SU-DHL-6 (cell line): ENCODE measurements at regions not wholly inside any gene's neighbourhood (a gene's known extent, or its start where the extent isn't known, plus 50 kb on each side); places are given as distances from the start of the nearest gene placed in this dataset.
A peak's percentile ranks its signal among the peaks of the same experiment; 100 is the strongest.

ENCODE experiments used
- H2AFZ ChIP-seq: fragments of 200-600 bp; sonication (generic); 2 replicates; pipeline ENCODE4 v1.6.1; 2014; ENCODE audit warnings: low read depth, mild to moderate bottlenecking, moderate library complexity, mixed read lengths, antibody characterized with exemption, low read length; ENCODE audit not compliant: severe bottlenecking
- H3F3A ChIP-seq: fragments of 200-600 bp; shearing (Covaris generic); 2 replicates; pipeline ENCODE4 v1.6.0; 2016; ENCODE audit warnings: antibody characterized with exemption, mild to moderate bottlenecking; ENCODE audit not compliant: insufficient read depth
- H3K27ac ChIP-seq: fragments of 200-600 bp; sonication (generic); 2 replicates; pipeline ENCODE4 v1.5.1; 2016; ENCODE audit warnings: low read depth, mild to moderate bottlenecking, low read length, moderate library complexity, mixed read lengths
- H3K27me3 ChIP-seq: fragments of 200-600 bp; sonication (generic), shearing (Covaris generic); 2 replicates; pipeline ENCODE4 v1.6.0; 2014; ENCODE audit warnings: mild to moderate bottlenecking, low read length
- H3K36me3 ChIP-seq: fragments of 200-600 bp; sonication (generic); 2 replicates; pipeline ENCODE4 v1.6.1; 2014; ENCODE audit warnings: mild to moderate bottlenecking, low read length, mixed read lengths
- H3K4me2 ChIP-seq: fragments of 300-600, 200-600 bp; shearing (Covaris generic), sonication (generic); 2 replicates; pipeline ENCODE4 v1.6.0; 2014; ENCODE audit warnings: low read length, low read depth, mild to moderate bottlenecking; ENCODE audit not compliant: poor library complexity, severe bottlenecking
- H3K4me3 ChIP-seq: fragments of 200-600 bp; sonication (generic); 2 replicates; pipeline ENCODE4 v1.5.1; 2014; ENCODE audit warnings: antibody characterized with exemption, low read length, mild to moderate bottlenecking, mixed read lengths; ENCODE audit not compliant: insufficient read depth, poor library complexity, severe bottlenecking
- H3K79me2 ChIP-seq: fragments of 200-600 bp; sonication (generic); 2 replicates; pipeline ENCODE4 v1.6.1; 2014; ENCODE audit warnings: mild to moderate bottlenecking, low read length, moderate library complexity; ENCODE audit not compliant: insufficient read depth
- H3K9ac ChIP-seq: fragments of 200-600 bp; sonication (generic); 2 replicates; pipeline ENCODE4 v1.7.0; 2014; ENCODE audit warnings: mild to moderate bottlenecking, low read length
- H3K9me2 ChIP-seq: fragments of 200-600 bp; sonication (generic); replicated peaks from 2 replicates; pipeline ENCODE4 v1.6.1; 2014; ENCODE audit warnings: low read length; ENCODE audit not compliant: insufficient read depth
- H3K9me3 ChIP-seq: fragments of 200-600 bp; sonication (generic); 2 replicates; pipeline ENCODE4 v1.6.1; 2014; ENCODE audit warnings: low read length, mixed read lengths; ENCODE audit not compliant: insufficient read depth
- H4K20me1 ChIP-seq: fragments of 200-600 bp; sonication (generic); 2 replicates; pipeline ENCODE4 v1.6.1; 2014; ENCODE audit warnings: low read depth, mild to moderate bottlenecking, antibody characterized with exemption, low read length, moderate library complexity, mixed read lengths
- CTCF ChIP-seq: fragments of 200-600 bp; sonication (generic); IDR thresholded peaks from one replicate; pipeline ENCODE4 v1.5.1; 2017; ENCODE audit warnings: antibody characterized with exemption, mild to moderate bottlenecking, low read length, moderate library complexity; ENCODE audit not compliant: insufficient read depth, poor library complexity, severe bottlenecking
- EZH2phosphoT487 ChIP-seq: fragments of 200-600 bp; sonication (generic), shearing (Covaris generic); conservative IDR thresholded peaks from 2 replicates; pipeline ENCODE4 v1.6.1; 2018; ENCODE audit warnings: mild to moderate bottlenecking, antibody characterized with exemption, low read length, moderate library complexity, mixed read lengths

DNA sequence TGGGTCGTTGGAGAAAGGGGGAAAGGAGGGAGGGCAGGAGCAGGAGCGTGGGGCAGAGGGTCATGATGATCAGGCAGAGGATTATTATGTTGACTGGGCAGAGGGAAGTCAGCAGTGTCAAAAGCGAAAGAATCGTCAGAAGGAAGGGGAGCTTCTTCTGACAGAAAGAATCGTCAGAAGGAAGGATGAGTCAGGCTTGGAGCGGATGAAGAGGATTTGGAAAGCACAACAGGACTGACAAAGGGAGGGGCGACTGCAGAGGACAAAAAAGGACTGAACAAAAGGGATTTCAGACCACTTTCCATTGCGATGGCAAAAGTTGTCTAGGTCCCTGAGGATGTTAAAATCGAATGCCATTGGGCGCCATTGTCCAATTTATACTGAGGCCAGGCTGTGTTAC lies 1053.5 kb downstream of the SI start:
- no peaks in the 10 kb centered on the region for H3K27me3 ChIP-seq
- H3K27ac ChIP-seq = no peak overlapping the region
- no peak overlapping the region for H3K4me3 ChIP-seq
- TF ChIP-seq CTCF (no peak), EZH2phosphoT487 (no peak)
- H3F3A ChIP-seq = no peaks in the 10 kb centered on the region
- no peak overlapping the region for H3K4me2 ChIP-seq
- H3K79me2 ChIP-seq = no peaks in the 10 kb centered on the region
- no peaks in the 10 kb centered on the region for H3K9me2 ChIP-seq
- no peaks in the 10 kb centered on the region for H4K20me1 ChIP-seq
- H3K9me3 ChIP-seq = no peaks in the 10 kb centered on the region
- H3K9ac ChIP-seq = no peak overlapping the region
- no peak overlapping the region for H2AFZ ChIP-seq
- no peaks in the 10 kb centered on the region; the same call in 1 of the 2 replicates for H3K36me3 ChIP-seq

DNA sequence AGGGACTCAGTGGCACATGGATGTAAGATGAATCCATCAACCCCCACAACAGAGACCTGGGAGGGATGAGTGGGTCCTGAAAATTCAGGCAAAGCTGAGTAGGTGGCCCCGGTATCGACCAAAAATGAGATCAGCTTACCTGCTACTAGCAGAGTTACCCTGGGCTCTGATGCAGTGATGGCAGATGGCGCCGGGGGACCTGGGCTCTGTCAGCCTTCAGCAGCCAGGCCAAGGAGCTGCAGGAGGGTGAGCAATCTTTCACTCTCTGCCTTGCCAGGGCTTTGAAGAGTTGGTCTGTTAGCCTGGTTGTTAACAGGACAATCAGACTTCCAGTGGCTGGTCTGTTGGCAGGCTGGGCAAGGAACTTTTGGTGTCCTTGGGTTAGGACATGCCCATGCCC lies 1054.8 kb downstream of the SI start:
- Histone ChIP-seq H3K79me2 (no peaks in the 10 kb centered on the region), H2AFZ (no peak overlapping the region), H3K4me3 (no peak overlapping the region), H3K27ac (no peak overlapping the region), H3K27me3 (no peaks in the 10 kb centered on the region), H3K9me3 (no peaks in the 10 kb centered on the region), H3F3A (no peaks in the 10 kb centered on the region), H3K4me2 (no peak overlapping the region), H4K20me1 (no peaks in the 10 kb centered on the region), H3K36me3 (no peaks in the 10 kb centered on the region; the same call in 1 of the 2 replicates), H3K9me2 (no peaks in the 10 kb centered on the region), H3K9ac (no peak overlapping the region)
- TF ChIP-seq CTCF = no peak
- no peak for TF ChIP-seq EZH2phosphoT487

GRCh38 chr3:164018500-164018899 lies 1059.8 kb downstream of the SI start:
- Histone ChIP-seq H3K4me3 (no peak overlapping the region), H2AFZ (no peak overlapping the region), H3K9me2 (no peaks in the 10 kb centered on the region), H3K4me2 (no peak overlapping the region), H4K20me1 (no peaks in the 10 kb centered on the region), H3K27ac (no peak overlapping the region), H3K36me3 (no peaks in the 10 kb centered on the region), H3K9ac (no peak overlapping the region), H3K9me3 (no peaks in the 10 kb centered on the region), H3K27me3 (no peaks in the 10 kb centered on the region), H3K79me2 (no peaks in the 10 kb centered on the region), H3F3A (no peaks in the 10 kb centered on the region)
- TF ChIP-seq EZH2phosphoT487 = no peak

DNA sequence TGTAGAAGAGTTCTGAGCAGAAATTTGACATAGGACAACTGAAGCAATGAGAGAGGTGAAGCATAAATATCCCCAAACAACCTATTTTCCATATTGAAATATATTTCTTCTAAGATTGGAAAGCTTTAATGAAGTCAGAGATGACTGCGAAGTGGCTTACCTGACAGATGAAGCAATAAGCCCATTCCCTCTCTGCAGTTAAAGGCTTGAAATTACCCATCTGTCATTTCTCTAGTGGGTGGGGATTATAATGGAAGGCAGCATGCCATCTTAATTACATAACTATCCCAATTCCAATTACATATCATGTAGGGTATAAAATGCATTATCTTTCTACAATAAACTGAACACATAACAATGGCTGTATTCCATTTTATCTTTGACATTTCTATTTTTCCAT lies 1070.5 kb downstream of the SI start:
- no peaks in the 10 kb centered on the region for H3K9me3 ChIP-seq
- no peaks in the 10 kb centered on the region for H3K79me2 ChIP-seq
- H3K36me3 ChIP-seq = no peaks in the 10 kb centered on the region
- no peaks in the 10 kb centered on the region for H4K20me1 ChIP-seq
- H3K27me3 ChIP-seq = no peaks in the 10 kb centered on the region
- peak overlapping the region; percentile 86 for H2AFZ ChIP-seq
- peak overlapping the region; percentile 69 for H3K4me2 ChIP-seq
- H3K4me3 ChIP-seq = no peak overlapping the region
- no peaks in the 10 kb centered on the region for H3F3A ChIP-seq
- TF ChIP-seq CTCF (no peak), EZH2phosphoT487 (no peak)
- no peak overlapping the region for H3K9ac ChIP-seq
- H3K27ac ChIP-seq = no peak overlapping the region
- no peaks in the 10 kb centered on the region for H3K9me2 ChIP-seq
